SK-N-SH treated with all-trans-retinoic acid at 6 μM for 48 hours (cell line): ENCODE measurements at regions not wholly inside any gene's neighbourhood (a gene's known extent, or its start where the extent isn't known, plus 50 kb on each side); places are given as distances from the start of the nearest gene placed in this dataset.

Source experiments
- ARNTL ChIP-seq: fragments of 450-650 bp; formaldehyde crosslinking; IDR thresholded peaks from 2 replicates; pipeline ENCODE4 v1.5.0; 2020; ENCODE audit warnings: low read depth, mild to moderate bottlenecking, moderate library complexity, borderline replicate concordance
- BACH2 ChIP-seq: fragments of 250-450 bp; sonication (Bioruptor Pico); IDR thresholded peaks from 2 replicates; pipeline ENCODE4 v1.9.0; 2021; ENCODE audit warnings: mild to moderate bottlenecking, borderline replicate concordance
- CSDC2 ChIP-seq: fragments of 250-450 bp; sonication (Bioruptor Pico); IDR thresholded peaks from 2 replicates; pipeline ENCODE4 v1.5.0; 2020; ENCODE audit warnings: mild to moderate bottlenecking, moderate library complexity
- CSRNP3 ChIP-seq: fragments of 250-450 bp; sonication (Bioruptor Pico); IDR thresholded peaks from 2 replicates; pipeline ENCODE4 v1.5.1; 2021; ENCODE audit warnings: mild to moderate bottlenecking, moderate library complexity
- ESRRG ChIP-seq: fragments of 250-450 bp; sonication (Bioruptor Pico); IDR thresholded peaks from 2 replicates; pipeline ENCODE4 v1.6.1; 2021; ENCODE audit warnings: mild to moderate bottlenecking
- OSR1 ChIP-seq: fragments of 250-450 bp; sonication (Bioruptor Pico); IDR thresholded peaks from 2 replicates; pipeline ENCODE4 v1.8.0; 2022; ENCODE audit warnings: moderate library complexity, mild to moderate bottlenecking, inconsistent platforms
- PATZ1 ChIP-seq: fragments of 250-450 bp; sonication (Bioruptor Pico); IDR thresholded peaks from 2 replicates; pipeline ENCODE4 v1.8.0; 2020; ENCODE audit warnings: mild to moderate bottlenecking, moderate library complexity, borderline replicate concordance
- RARB ChIP-seq: fragments of 250-450 bp; sonication (Bioruptor Pico); IDR thresholded peaks from 2 replicates; pipeline ENCODE4 v1.8.0; 2021; ENCODE audit warnings: mild to moderate bottlenecking, moderate library complexity
- TCF4 ChIP-seq: fragments of 250-450 bp; sonication (Bioruptor Pico); IDR thresholded peaks from 2 replicates; pipeline ENCODE4 v1.8.0; 2021; ENCODE audit warnings: mild to moderate bottlenecking, moderate library complexity, borderline replicate concordance
- TOX ChIP-seq: fragments of 250-450 bp; sonication (Bioruptor Pico); IDR thresholded peaks from 2 replicates; pipeline ENCODE4 v1.8.0; 2021; ENCODE audit warnings: mild to moderate bottlenecking, moderate library complexity, borderline replicate concordance
- ZC3H10 ChIP-seq: fragments of 250-450 bp; sonication (Bioruptor Pico); IDR thresholded peaks from 2 replicates; pipeline ENCODE4 v1.5.1; 2021; ENCODE audit warnings: mild to moderate bottlenecking, moderate library complexity
- ZFP3 ChIP-seq: fragments of 250-450 bp; sonication (Bioruptor Pico); IDR thresholded peaks from 2 replicates; pipeline ENCODE4 v1.5.0; 2020; ENCODE audit warnings: mild to moderate bottlenecking, moderate library complexity
- ZFP30 ChIP-seq: fragments of 450-650 bp; formaldehyde crosslinking; IDR thresholded peaks from 2 replicates; pipeline ENCODE4 v1.5.0; 2022; ENCODE audit warnings: mild to moderate bottlenecking, moderate library complexity
- ZNF565 ChIP-seq: fragments of 450-650 bp; formaldehyde crosslinking; conservative IDR thresholded peaks from 2 replicates; pipeline ENCODE4 v1.5.0; 2020; ENCODE audit warnings: low read depth, mild to moderate bottlenecking, moderate library complexity

GRCh38 chr18:42477267-42477666 is 522.2 kb downstream of the PIK3C3 start:
- no peak for TF ChIP-seq CSDC2 (CRISPR knock-in tag)
- no peak for TF ChIP-seq ZFP3 (CRISPR knock-in tag)
- no peak for TF ChIP-seq TCF4 (CRISPR knock-in tag)
- TF ChIP-seq RARB (CRISPR knock-in tag) = no peak
- TF ChIP-seq OSR1 = no peak
- no peak for TF ChIP-seq TOX (CRISPR knock-in tag)
- no peak for TF ChIP-seq BACH2
- no peak for TF ChIP-seq ZC3H10
- TF ChIP-seq ARNTL (CRISPR knock-in tag) = no peak
- no peak for TF ChIP-seq ZNF565 (CRISPR knock-in tag)
- TF ChIP-seq CSRNP3 = no peak
- TF ChIP-seq PATZ1 (CRISPR knock-in tag) = no peak
- no peak for TF ChIP-seq ZFP30 (CRISPR knock-in tag)
- TF ChIP-seq ESRRG (CRISPR knock-in tag) = no peak
